ENCODE measurements at regions not wholly inside any gene's neighbourhood (a gene's known extent, or its start where the extent isn't known, plus 50 kb on each side); places are given as distances from the start of the nearest gene placed in this dataset.

DNA sequence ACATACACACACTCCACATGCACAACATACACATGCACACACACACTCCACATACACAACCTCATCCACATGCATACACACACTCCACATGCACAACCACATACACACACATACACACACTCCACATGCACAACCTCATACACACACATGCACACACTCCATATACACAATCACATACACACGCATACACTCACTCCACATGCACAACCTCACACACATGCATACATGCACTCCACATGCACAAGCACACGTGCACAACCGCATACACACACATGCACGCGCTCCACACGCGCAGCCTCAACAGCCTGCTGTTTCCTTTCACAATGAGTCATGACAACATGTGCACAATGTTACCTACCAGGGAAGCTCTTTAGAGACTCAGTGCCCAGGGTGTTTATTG is 61.2 kb upstream of the TMEM132C start:
- H3K4me1 ChIP-seq (ENCODE audit: low read depth), result no peaks in the 10 kb centered on the region

More for the DNA sequence above, 61.2 kb upstream of the TMEM132C start:
- DNase-seq (ENCODE audit: low read depth in 1 of 2, low spot score in 1 of 2), result no peak
- no peaks in the 10 kb centered on the region for H3K27me3 ChIP-seq
- H3K27ac ChIP-seq, result no peak overlapping the region
- TF ChIP-seq, protein P1, sequence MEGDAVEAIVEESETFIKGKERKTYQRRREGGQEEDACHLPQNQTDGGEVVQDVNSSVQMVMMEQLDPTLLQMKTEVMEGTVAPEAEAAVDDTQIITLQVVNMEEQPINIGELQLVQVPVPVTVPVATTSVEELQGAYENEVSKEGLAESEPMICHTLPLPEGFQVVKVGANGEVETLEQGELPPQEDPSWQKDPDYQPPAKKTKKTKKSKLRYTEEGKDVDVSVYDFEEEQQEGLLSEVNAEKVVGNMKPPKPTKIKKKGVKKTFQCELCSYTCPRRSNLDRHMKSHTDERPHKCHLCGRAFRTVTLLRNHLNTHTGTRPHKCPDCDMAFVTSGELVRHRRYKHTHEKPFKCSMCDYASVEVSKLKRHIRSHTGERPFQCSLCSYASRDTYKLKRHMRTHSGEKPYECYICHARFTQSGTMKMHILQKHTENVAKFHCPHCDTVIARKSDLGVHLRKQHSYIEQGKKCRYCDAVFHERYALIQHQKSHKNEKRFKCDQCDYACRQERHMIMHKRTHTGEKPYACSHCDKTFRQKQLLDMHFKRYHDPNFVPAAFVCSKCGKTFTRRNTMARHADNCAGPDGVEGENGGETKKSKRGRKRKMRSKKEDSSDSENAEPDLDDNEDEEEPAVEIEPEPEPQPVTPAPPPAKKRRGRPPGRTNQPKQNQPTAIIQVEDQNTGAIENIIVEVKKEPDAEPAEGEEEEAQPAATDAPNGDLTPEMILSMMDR (IDR thresholded peaks at IDR 0.05; ENCODE audit: low read depth, low read length), result no peak
- H3K9me3 ChIP-seq (ENCODE audit: low read depth), result no peaks in the 10 kb centered on the region
- no peak overlapping the region for H3K4me3 ChIP-seq
- H3K36me3 ChIP-seq, result no peaks in the 10 kb centered on the region
